ENCODE measurements at regions not wholly inside any gene's neighbourhood (a gene's known extent, or its start where the extent isn't known, plus 50 kb on each side); places are given as distances from the start of the nearest gene placed in this dataset.

DNA sequence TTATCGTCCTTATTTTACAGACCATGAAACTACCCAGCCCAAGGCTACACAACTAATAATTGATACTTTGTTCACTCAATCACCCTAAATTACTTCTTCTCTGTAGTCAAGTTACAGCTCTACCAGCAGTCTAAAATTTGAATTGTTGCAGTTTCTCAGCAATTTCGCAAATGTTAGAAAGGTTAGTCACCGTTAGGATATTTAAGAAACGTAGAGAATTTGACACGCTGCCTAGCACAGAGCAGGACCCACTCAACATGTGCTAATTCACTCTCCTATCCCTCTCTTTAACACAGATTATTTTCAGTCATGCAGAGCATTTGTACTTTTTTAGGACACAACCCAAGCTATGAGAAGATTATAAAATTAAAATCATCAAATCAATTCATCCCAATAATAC is 771.1 kb upstream of the LUZP2 start:
- POLR2A ChIA-PET (ENCODE audit: low non-redundant PET) = no interaction called here
- DNase-seq (ENCODE audit: low spot score) = no peak
- H3K27ac ChIP-seq = no peak overlapping the region
- CTCF ChIA-PET = interaction anchor here (0.6 kb wide), 1 partner anchor 1607 kb away, joined by 3 read pairs; no protein-coding TSS in a partner anchor
- TF ChIP-seq, protein P1, sequence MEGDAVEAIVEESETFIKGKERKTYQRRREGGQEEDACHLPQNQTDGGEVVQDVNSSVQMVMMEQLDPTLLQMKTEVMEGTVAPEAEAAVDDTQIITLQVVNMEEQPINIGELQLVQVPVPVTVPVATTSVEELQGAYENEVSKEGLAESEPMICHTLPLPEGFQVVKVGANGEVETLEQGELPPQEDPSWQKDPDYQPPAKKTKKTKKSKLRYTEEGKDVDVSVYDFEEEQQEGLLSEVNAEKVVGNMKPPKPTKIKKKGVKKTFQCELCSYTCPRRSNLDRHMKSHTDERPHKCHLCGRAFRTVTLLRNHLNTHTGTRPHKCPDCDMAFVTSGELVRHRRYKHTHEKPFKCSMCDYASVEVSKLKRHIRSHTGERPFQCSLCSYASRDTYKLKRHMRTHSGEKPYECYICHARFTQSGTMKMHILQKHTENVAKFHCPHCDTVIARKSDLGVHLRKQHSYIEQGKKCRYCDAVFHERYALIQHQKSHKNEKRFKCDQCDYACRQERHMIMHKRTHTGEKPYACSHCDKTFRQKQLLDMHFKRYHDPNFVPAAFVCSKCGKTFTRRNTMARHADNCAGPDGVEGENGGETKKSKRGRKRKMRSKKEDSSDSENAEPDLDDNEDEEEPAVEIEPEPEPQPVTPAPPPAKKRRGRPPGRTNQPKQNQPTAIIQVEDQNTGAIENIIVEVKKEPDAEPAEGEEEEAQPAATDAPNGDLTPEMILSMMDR (conservative IDR thresholded peaks at IDR 0.05; ENCODE audit: low read depth) = no peak

DNA sequence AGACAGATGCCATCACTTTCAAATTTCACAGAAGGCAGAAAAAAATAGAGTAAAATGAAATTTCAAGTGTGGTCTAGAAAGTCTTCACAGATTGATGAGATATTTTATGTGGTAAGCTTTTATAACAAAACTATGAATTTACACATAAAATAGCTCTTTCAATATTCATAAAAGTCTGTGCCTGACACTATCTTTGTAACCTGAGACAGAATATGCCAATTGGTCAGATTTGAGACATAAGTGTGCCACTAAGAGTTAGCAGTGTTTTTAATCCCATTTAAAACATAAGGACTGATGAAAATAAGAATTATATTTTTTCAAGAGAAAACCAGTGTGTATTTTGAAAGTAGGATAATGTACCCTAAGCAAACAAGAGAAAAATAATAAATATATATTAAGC is 769.5 kb upstream of the LUZP2 start:
- CTCF ChIA-PET = interaction anchor here (0.6 kb wide), 1 partner anchor 11 kb away, joined by 3 read pairs; no protein-coding TSS in a partner anchor
- no peak for DNase-seq (ENCODE audit: low spot score)
- POLR2A ChIA-PET (ENCODE audit: low non-redundant PET) = no interaction called here
- no peak overlapping the region for H3K27ac ChIP-seq
- TF ChIP-seq, protein P1 (conservative IDR thresholded peaks at IDR 0.05; ENCODE audit: low read depth) = no peak

DNA sequence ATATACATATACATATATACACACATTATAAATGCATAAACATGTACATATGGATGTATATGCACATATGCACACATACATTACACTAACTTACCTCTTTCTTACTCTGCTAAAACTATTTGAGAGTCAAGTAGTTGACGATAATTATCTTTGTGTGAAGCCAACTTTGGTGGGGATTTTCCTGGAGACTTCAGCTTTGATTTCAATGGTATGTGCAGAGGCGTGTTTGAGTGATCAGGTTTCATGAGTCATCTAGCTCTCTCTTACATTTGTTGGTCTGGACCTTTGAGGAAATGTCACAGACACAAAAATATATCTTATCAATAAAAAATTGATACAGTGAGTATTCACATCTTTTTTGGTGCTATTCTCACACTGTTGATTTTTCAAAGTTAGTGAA is 769.1 kb upstream of the LUZP2 start:
- H3K27ac ChIP-seq = no peak overlapping the region
- ChIA-PET CTCF (interaction anchor here (0.6 kb wide), 1 partner anchor 11 kb away, joined by 3 read pairs; no protein-coding TSS in a partner anchor), POLR2A (ENCODE audit: low non-redundant PET) (no interaction called here)
- TF ChIP-seq, protein P1 (conservative IDR thresholded peaks at IDR 0.05; ENCODE audit: low read depth) = no peak
- peak; percentile 62 for DNase-seq (ENCODE audit: low spot score)

DNA sequence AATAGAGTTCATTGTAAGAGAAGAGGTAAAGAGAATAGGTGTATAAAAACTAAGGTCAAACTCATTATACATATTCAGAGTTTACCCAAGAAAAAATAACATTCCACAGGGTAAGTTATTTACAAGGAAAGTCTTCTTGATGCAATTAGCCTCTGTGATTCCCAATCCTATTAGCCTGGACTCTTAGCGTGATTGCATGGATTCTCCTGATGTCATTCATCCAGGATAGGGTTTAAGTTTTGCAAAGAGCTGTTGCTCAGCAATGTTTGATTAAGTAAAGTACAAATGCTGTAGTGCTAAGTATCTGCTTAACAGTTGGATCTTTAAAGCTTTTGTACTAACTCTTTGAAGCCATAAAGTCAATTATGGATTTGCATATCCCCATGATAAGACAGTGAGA is 767.8 kb upstream of the LUZP2 start:
- no peak overlapping the region for H3K27ac ChIP-seq
- TF ChIP-seq, protein P1 (conservative IDR thresholded peaks at IDR 0.05; ENCODE audit: low read depth) = no peak
- DNase-seq (ENCODE audit: low spot score) = no peak
- CTCF ChIA-PET = no interaction called here
- POLR2A ChIA-PET (ENCODE audit: low non-redundant PET) = no interaction called here

DNA sequence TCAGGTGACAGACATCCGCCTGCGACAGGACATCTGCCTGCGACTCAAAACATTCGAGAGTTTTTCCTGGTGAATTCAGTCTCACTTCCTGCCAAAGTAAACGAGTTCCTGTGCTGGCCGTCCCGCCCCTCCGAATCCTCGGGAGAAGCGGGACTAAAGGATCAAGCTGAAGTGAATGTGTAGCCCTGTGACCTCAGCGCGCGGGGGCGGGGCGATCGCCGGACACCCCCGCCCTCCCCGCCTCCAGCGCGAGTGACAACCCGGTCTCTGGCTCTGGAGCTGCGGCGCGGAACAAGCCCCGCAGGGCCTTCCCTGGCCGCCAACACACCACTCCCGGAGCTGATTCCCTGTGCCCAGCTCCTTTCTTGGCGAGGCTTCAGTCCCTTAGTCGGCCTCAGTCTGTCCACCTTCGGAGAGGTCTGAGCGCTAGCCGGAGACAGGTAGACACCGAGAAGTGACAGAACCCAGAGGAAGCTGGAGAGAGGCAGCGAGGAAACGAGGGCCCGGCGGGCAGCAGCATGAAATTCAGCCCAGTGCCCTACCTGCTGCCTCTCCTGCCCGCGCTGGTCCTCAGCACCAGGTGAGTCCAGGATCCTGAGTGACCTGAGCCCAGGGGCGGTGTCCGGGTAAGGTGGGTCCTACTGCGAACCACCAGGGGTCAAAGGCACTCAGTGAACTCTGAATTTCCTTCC is 766.4 kb upstream of the LUZP2 start:
- H3K27ac ChIP-seq = no peak overlapping the region
- ChIA-PET POLR2A (ENCODE audit: low non-redundant PET) (no interaction called here), CTCF (interaction anchor here (0.7 kb wide), 1 partner anchor 1889 kb away, joined by 5 read pairs; no protein-coding TSS in a partner anchor)
- TF ChIP-seq, protein P1 (conservative IDR thresholded peaks at IDR 0.05; ENCODE audit: low read depth) = no peak
- DNase-seq (ENCODE audit: low spot score) = no peak

DNA sequence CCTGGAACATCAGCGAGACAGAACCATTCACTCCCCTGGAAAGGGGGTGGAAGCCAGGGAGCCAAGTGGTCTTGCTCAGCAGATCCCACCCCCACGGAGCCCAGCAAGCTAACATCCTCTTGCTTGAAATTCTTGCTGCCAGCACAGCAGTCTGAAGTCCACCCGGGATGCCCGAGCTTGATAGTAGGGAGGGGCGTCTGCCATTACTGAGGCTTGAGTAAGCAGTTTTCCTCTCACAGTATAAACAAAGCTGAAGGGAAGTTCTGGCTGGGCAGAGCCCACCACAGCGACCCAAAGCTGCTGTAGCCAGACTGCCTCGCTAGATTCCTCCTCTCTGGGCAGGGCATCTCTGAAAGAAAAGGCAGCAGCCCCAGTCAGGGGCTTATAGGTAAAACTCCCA is 764.8 kb upstream of the LUZP2 start:
- no peak for DNase-seq (ENCODE audit: low spot score)
- TF ChIP-seq, protein P1 (conservative IDR thresholded peaks at IDR 0.05; ENCODE audit: low read depth) = no peak
- POLR2A ChIA-PET (ENCODE audit: low non-redundant PET) = no interaction called here
- no peak overlapping the region for H3K27ac ChIP-seq
- CTCF ChIA-PET = no interaction called here

Measured in RWPE1 (cell line).